Activated CD4-positive, alpha-beta T cell treated with anti-CD3 and anti-CD28 coated beads, Interleukin-2, Interleukin-4, amounts not matched to agents 100 ng/mL and 50 ng/mL, durations not matched to agents 16 hours and 8 hours (primary cell): ENCODE measurements at regions not wholly inside any gene's neighbourhood (a gene's known extent, or its start where the extent isn't known, plus 50 kb on each side); places are given as distances from the start of the nearest gene placed in this dataset.
"Not testable (repeated sequence)": the region's sequence is repeated elsewhere in the genome, so short reads cannot be mapped to it uniquely, and the experiment has no call there.

ENCODE experiments used
- DNase-seq: peaks from one replicate; pipeline ENCODE4 v3.0.0-alpha.2; 2020; ENCODE audit warnings: low spot score

DNA sequence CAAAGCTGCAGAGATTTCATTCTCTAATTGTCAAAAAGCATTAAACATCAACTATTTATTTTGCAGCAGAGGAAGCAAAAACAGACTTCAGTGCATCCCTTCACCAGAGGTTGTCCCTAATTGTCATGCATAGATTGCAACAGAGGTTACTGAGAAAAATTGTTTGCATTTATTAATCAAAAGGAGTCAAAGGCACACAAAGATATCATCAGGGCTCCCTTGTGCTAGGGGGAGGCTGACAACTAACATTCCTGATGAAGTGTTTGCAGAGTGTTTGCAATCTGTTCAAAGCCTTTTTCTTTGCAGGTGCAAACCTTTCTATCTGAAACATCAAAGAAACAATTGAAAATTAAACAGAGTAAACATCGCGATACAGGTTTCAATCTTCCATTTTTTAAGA lies 227.5 kb downstream of the TEX36 start:
- DNase-seq: no peak

DNA sequence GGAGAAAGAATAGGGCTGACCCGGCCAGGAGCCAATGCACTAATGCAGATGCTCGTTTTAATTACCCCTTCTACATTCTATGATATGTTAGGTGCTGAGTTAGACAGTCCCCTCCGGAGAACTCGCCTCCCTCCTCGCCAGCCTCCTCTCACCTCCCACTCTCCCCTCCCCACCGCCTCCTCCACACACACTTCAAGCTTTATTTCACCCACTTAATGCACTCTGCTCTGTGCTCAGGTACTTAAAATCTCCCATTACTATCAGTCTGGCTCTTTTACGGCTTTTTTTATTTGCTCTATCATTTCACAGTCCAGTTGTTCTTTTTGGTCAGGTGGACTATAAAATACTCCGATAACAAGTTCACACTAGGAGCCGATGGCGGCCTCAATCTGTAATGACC lies 231.6 kb downstream of the TEX36 start:
- DNase-seq: no peak

DNA sequence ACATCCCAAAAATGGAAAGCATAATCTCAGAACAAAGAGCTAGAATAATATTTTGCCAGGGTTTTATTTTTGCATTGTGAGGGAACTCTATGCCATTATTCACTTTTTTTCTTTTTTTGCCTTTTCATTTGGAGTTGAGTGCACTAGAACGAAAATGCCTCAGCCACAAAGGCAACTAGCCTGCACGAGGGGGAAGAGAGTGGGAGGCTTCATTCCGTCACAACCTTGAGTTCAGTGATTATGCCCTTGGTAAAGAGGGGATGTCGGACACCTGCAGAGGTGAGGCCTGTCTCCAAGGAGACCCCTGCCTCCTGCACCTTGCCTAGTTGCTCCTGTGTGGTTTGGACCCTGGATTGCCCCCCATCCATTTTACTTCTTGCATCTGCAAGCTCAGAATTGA lies 232.7 kb downstream of the TEX36 start:
- DNase-seq: no peak

DNA sequence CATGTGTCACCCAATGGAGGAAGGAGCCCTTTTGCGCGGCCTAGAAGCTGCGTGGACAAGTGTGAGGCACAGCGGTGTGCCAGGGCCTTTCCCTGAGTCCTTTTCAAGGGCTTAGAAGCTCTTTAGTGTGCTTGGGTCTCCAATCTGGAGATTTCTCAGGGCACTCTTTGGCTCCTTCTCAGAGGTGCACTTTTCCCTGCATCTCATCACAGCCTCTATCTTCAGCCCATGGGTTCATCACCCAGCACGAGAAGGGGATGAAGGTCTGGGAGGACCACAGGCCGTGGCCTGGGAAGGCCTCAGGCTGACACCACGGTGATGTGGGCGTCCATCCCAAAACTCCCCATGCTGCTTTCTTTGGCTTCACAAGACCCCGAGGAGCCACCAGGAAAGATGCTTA lies 233.4 kb downstream of the TEX36 start:
- no peak for DNase-seq

DNA sequence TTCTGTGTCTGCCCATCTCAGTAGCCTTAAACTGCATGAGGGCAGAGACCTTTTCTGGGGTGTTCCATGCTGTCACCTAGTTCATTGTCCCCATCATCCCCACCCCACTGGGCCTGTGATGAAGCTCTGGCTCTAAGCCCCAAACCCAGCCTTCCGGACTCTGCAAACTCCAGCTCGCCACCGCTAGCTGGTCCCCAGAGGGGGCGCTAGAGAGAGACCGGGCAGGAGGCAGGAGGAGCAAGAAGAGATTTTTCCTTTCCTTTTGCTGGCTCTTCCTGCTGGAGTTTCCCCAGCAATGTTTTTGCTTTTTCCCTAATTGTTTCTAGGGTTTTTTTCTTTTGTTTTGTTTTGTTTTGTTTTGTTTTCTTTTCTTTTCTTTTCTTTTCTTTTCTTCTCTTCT lies 234.4 kb downstream of the TEX36 start:
- DNase-seq: peak; percentile 4

DNA sequence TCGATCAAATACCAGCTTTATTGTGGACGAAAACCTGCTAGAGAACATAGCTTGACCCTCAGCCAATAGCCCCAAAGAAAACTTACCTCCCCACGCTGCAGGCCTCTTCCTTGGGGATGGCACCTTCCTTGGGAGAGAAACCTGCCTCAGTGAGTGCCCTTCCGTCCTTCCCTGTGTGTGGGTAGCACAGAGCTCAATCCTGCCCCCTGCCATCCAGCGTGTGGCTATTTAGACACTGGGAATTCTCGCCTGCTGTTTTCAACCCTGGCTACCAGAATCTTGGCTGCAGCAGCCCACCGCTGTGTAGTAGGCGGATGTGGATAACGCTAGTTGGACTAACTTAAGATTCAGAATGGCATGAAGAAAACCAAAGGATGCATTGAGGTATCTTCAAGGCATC lies 238.2 kb downstream of the TEX36 start:
- no peak for DNase-seq

DNA sequence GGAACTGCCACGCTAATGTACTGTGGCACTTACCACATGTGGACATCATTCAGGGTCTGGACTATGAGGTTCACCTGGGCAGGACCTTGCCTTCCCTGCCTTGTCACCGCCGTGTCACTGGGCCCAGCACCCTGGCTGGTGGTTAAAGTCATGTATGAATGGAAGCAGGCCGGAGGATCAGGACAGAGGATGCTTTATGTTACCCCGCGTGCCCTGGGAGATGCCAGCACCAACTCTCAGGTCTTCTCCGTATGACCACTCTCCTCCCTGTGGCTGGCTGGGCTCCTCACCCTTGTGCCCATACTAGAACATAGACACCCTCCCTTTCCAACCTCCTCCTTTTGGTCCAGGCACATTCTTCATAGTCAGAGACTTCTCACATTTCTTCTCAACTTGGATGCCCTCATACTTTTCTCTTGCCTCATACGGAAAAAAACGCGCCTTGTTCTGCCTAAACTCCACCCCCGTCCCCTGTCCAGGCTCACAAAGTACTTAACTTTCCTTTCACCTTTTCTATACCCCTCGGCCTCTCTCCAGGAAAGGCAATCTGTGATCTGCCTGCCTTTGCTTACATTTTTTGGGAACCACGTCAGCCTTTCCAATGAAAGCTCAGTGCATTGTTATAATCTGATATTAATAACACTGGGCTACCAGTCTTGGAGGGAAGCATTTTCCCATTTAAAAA lies 240.0 kb downstream of the TEX36 start:
- no peak for DNase-seq

DNA sequence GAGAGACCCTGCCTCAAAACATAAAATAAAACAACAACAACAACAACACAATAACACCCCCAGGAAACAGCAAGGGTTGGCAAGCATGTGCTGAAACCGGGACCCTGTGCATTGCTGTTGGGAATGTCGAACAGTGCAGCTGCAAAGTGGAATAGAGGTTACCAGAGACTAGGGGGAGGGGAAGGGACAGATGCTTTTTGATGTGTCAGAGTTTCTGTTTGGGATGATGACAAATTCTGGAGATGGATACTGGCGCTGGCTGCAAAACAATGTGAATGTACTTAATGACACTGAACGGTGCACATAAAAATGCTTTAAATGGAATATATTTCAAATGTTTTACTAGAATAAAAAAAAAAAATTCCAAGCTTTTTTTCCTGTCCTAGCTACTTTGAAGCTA lies 241.8 kb downstream of the TEX36 start:
- no peak for DNase-seq

DNA sequence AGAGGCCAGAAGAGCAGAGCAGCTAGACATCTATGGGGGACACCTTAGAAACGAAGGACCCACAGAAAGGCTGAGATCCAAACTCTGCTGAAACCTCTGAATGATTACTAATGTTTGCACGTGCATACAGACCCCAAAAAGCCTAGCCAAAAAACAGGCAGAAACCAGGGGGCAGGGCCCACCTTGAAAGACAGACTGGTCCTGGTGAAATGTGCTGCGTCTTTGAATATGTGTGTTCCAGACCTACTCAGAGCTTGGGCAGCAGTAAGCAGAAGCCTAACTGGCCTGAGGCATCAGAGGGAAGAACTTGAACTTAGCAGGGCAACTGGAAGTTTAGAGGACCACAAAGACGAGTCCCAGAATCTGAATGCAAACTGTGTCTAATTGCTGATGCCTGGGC lies 251.8 kb downstream of the TEX36 start:
- DNase-seq: no peak

DNA sequence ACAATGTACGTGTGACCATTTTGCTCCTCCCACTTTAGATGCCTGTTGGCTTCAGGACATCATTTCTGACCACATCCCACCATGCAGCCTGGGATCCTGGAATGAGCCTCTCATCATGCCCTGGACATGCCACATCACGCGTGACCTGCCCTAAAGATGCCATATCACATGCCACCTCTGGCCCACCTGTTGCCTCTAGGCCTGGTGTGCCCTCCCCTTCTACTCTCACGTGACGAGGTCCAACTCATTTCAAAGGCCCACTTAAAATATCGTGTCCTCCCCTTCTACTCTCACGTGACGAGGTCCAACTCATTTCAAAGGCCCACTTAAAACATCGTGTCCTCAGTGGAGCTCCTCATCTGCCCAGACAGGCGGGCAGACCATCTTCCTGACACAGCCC lies 254.9 kb downstream of the TEX36 start:
- DNase-seq: no peak

DNA sequence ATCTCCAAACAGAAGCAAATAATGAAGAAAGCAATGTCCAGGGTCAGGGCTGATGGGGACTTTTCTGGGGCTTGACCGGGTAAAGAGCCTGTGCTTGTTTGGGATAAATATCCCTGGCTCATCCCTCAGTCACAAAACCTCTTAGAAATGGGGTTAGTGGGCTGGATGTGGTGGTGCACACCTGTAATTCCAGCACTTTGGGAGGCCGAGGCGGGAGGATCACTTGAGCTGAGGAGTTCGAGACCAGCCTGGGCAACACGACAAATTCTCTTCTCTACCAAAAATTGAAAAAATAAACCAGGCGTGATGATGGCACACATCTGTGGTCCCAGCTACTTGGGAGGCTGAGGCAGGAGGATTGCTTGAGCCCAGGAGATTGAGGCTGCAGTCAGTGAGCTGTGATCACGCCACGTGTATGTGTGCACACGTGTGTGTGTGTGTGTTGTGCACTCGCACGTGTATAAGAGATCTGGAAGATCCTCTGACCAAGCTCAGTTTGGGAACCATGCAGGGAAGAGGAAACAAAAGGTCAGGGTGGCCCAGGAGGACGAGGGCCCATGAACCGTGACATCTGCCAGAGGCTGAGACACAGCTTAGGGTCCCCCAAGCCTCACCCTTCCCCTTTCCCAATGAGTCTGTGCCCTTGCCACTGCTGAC lies 258.6 kb downstream of the TEX36 start:
- DNase-seq: no peak

DNA sequence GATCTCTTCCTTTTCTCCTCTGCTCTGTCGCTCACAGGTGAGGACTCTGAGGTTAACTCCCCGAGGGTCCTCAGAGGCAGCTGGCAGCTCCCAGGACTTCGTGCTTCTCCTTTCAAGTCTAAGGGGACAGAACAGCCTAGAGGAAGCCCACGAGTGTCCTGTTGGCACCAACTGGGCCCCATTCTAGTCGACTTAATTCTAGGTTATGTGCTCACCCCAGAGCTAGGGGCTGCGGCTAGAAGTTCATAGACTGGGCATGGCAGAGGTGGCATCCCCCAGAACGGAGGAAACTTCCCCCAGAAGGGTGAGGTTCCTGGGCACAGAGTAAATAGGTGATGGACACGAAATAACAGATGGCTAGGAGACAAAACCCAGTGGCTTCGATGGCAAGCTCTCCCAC lies 259.4 kb downstream of the TEX36 start:
- DNase-seq: no peak

DNA sequence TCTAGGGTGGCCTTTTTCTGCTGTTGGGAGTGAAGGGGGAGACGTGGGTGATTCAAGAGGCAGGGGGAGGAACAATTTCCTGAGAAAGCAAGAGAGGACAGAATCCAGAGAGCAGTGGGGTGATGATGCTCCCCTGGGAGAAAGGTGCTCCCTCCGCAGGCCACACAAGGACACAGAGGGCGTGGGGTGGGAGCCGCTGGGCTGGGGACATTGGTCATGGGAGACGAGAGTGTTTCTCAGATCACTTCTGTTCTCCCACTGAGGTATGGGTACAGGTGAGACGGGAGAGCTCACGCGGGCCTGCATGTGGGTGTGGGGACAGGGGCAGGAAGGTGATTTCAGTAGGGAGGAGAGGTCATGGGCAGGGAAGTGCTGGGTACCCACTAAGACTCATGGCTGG lies 259.5 kb upstream of the CTBP2 start:
- no peak for DNase-seq

DNA sequence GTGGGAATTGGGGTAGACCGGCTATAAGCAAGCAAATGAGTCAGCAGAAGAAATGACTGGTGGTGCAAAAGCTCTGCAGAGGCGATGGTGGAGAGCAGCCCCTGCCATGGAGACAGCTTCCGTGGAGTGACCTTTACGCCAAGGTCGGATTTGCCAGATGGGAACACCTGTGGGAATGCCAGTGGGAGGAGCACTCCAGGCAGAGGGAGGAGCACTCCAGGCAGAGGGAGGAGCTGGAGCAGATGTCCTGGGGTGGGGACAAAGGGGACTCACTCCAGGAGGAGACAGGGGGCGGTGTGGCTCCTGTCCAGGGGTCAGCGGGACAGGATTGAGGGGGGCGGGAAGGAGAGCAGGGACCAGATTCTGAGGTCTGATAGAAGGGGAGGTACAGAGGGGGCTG lies 258.8 kb upstream of the CTBP2 start:
- DNase-seq: no peak

DNA sequence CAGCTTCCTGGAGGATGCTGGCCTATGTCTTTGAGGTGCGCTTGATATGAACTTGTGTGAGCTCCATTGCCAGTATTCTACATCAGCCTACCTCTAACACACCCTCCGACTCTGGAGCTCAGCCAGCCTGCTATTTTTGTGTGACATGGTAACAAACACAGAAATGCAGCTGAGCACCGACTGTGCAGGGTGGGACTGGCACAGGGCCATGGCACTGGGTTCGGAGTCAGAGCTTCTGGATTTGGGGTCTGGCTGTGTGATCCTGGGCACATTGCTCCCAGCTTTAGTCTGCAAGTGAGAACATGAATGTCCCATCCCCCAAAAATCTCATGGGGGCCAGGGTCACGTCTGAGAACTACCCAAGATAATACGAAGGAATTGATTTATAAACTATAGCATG lies 257.2 kb upstream of the CTBP2 start:
- no peak for DNase-seq

DNA sequence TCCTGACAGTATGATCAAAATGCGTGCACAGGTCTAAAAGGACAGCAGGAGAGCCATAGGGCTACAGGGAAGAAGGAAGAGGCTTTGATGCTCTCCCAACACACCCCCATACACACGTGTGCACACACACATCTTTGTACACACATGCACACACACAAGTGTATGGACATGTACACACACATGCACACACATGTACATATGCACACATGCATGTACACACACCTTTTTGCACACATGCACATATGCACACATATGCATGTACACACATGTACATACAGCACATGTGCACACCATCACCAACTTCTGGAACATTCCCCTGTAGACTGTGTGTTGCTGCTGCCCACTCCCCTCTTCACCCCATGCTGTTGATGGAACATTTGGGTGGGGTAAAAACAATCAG lies 255.6 kb upstream of the CTBP2 start:
- DNase-seq: no peak

DNA sequence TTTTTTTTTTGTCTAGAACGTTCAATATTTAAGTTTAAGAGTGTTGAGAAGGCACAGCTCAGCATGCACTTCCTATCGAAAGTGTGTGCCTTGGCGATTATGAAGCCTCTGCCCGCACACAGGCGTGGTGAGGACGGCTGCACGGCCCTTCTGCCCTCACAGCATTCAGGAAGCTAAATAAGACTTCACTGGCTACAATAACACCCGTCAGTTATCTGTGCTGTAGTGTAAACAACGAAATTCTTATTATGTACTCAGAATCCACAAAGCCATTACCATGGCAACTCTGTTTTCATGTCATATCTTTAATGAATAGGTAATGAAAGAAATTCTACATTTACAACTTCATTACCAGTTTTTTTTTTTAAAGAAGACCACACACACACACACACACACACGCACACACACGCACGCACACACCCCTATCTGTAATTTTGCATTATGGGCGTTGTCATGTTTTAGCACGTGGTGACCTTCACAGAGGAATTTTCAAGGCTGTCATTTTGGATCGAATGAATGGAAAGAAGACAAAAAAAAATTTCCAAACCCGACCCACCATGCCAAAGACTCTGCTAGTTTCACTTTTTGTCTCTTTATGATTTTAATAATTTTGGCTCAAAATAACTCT lies 254.8 kb upstream of the CTBP2 start:
- DNase-seq: no peak

DNA sequence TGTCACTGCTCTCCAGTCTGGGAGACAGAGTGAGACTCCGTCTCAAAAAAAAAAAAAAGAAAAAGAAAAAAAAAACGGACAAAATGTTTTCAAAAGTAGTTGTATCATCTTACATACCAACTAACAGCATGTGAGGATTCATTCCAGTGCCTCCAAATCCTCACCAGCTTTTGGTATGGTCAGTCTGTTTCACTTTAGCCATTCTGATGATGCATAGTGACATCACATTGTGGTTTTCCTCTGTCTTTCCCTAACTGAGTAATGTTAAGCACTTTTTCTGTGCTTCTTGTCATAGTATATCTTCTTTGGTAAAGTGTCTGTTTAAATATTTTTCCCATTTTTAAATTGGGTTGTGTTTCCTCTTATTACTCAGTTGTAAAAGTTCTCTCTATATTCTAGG lies 251.4 kb upstream of the CTBP2 start:
- DNase-seq: no peak

DNA sequence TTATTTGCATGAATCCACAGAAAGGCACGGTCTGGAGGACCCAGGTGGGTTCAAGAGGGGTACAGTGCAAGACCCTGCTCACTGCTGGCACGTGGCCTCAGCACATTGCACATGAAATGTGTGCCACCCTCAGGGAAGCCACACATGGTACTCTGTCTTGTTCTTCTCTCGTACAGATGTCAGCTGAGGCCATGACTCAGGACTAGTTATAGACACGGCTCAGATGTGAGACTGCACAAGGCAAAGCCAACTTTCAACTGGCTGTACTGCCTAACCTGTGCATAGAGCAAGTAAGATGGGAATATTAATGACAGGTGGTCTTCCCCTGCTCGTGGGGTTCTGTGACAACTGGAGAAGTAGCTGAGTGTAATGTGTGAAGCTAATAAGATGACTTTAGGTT lies 249.4 kb upstream of the CTBP2 start:
- no peak for DNase-seq

DNA sequence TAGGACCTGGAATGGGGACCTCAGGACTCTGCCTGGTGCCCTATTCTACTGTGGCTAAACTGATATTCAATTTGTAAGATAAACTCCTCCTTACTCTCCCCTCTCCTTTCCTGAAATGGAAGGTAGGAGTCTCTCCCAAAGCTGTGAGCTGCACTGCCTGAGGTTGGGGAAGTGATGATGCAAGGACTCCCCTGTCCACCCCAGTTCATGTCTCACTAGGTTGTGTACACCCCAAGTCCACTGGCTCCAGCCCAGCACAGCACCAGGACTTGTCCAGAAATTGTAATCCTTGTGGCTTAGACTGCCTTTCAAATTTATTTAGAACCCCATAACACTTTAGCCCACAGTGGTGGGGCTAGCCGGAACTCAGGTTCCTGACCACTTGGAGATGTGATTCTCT lies 247.2 kb upstream of the CTBP2 start:
- DNase-seq: no peak

DNA sequence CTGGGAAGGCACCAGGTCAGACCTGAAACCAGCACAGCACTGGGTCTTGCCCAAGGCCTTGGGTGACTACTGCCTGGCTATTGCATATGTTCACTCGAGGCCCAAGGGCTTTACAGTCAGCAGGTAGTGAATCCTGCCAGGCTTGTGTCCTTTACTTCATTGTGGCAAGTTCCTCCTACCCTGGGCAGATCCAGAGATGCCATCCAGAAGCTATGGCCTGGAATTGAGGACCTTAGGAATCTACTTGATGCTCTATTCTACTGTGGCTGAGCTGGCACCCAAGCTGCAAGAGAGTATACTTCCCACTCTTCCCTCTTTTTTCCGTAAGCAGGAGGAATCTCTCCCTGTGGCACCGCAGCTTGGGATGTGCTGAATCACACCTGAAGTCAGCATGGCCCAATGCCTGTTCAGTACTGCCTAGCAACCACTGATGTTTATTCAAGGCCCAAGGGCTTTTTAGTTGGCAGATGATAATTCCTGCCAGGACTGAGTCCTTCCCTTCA lies 246.7 kb upstream of the CTBP2 start:
- no peak for DNase-seq

DNA sequence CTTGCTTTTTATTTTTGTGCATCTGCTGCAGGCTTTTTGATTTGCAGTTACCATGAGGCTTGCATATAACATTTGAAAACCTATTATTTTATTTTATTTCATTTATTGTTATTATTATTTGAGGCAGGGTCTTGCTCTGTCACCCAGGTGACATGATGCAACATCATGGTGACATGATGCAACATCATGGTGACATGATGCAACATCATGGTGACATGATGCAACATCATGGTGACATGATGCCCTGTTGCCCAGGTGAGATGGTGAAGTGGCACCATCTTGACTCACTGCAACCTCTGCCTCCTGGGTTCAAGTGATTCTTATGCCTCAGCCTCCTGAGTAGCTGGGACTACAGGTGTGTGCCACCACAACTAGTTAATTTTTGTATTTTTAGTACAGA lies 244.5 kb upstream of the CTBP2 start:
- not testable (repeated sequence) for DNase-seq

DNA sequence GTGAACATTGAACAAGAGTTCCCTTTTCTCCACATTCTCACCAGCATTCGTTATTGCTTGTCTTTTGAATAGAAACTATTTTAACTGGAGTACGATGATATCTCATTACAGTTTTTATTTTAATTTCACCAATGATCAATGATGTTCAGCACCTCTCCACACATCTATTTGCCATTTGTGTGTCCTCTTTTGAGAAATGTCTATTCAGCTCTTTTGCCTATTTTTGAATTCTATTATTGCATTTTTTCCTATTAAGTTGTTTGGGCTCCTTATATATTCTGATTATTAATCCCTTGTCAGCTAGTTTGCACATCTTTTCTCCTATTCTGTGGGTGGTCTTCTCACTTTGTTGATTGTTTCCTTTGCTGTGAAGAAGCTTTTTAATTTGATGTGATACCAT lies 241.1 kb upstream of the CTBP2 start:
- DNase-seq: no peak

DNA sequence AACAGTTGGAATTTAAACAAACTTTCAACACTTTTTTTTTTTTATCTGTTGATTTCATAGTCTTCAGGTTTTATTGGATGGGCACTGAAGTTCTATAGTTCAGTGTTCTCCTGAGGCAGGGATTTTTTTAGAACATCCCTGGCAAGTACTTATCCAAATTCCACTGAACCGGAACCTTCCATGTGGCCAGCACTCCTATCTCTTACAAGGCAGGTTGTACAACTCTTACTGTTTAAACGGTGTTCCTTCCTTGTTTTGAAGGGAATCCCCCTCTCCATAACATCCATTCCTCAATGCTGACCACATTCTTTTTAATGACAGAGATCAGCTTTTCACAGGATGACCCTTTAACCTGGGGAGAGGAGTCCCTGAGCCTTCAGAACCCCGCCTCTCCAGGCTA lies 238.9 kb upstream of the CTBP2 start:
- DNase-seq: no peak
